ENCODE measurements at regions not wholly inside any gene's neighbourhood (a gene's known extent, or its start where the extent isn't known, plus 50 kb on each side); places are given as distances from the start of the nearest gene placed in this dataset.
A peak's percentile ranks its signal among the peaks of the same experiment; 100 is the strongest.

- no peak for DNase-seq
Measured at GRCh38 chr13:61765181-61765742, 349.6 kb upstream of the PCDH20 start.

- no peak for DNase-seq
Measured at GRCh38 chr13:61761690-61762089, 346.0 kb upstream of the PCDH20 start.

- DNase-seq = no peak
Measured at GRCh38 chr13:61760102-61760501, 344.5 kb upstream of the PCDH20 start.

- DNase-seq = no peak
Measured at GRCh38 chr13:61756031-61756430, 340.4 kb upstream of the PCDH20 start.

- no peak for DNase-seq
Measured at GRCh38 chr13:61751039-61751438, 335.4 kb upstream of the PCDH20 start.

GRCh38 chr13:61738236-61738750 lies 322.6 kb upstream of the PCDH20 start:
- no peak for DNase-seq

GRCh38 chr13:61734683-61735082 lies 319.0 kb upstream of the PCDH20 start:
- DNase-seq = no peak

- DNase-seq = peak in 2 of 56 donors; percentile 1 to 2
Measured at GRCh38 chr13:61728471-61728870, 312.8 kb upstream of the PCDH20 start.

- DNase-seq = no peak
Measured at GRCh38 chr13:61727767-61728166, 312.1 kb upstream of the PCDH20 start.

GRCh38 chr13:61725806-61726205 lies 310.2 kb upstream of the PCDH20 start:
- no peak for DNase-seq

- no peak for DNase-seq
Measured at GRCh38 chr13:61722119-61722518, 306.5 kb upstream of the PCDH20 start.

GRCh38 chr13:61712621-61713020 lies 297.0 kb upstream of the PCDH20 start:
- DNase-seq = no peak

GRCh38 chr13:61709258-61709657 lies 293.6 kb upstream of the PCDH20 start:
- no peak for DNase-seq

- DNase-seq = no peak
Measured at GRCh38 chr13:61706899-61707298, 291.2 kb upstream of the PCDH20 start.

GRCh38 chr13:61700620-61701019 lies 285.0 kb upstream of the PCDH20 start:
- no peak for DNase-seq

GRCh38 chr13:61700181-61700580 lies 284.5 kb upstream of the PCDH20 start:
- no peak for DNase-seq

- DNase-seq = no peak
Measured at GRCh38 chr13:61696676-61697075, 281.0 kb upstream of the PCDH20 start.

GRCh38 chr13:61695147-61695546 lies 279.5 kb upstream of the PCDH20 start:
- DNase-seq = no peak

- DNase-seq = no peak
Measured at GRCh38 chr13:61692691-61693090, 277.0 kb upstream of the PCDH20 start.

- peak in 4 of 56 donors; percentile 1 to 4 (median 2) for DNase-seq
Measured at GRCh38 chr13:61685682-61686012, 270.0 kb upstream of the PCDH20 start.

- DNase-seq = no peak
Measured at GRCh38 chr13:61684976-61685681, 269.5 kb upstream of the PCDH20 start.

GRCh38 chr13:61672756-61673155 lies 257.1 kb upstream of the PCDH20 start:
- no peak for DNase-seq

All from amygdala (tissue), 56 donors.